HFF-Myc (cell line): ENCODE measurements at regions not wholly inside any gene's neighbourhood (a gene's known extent, or its start where the extent isn't known, plus 50 kb on each side); places are given as distances from the start of the nearest gene placed in this dataset.
A peak's percentile ranks its signal among the peaks of the same experiment; 100 is the strongest.

Experiments used
- DNase-seq: peaks from one replicate; pipeline ENCODE4 v3.0.0-alpha.2; 2011; ENCODE audit warnings: low read depth; ENCODE audit errors: extremely low read depth
- H3K4me3 ChIP-seq: replicated peaks from 2 replicates; pipeline ENCODE4 v1.5.1; 2011; ENCODE audit warnings: low read depth, mild to moderate bottlenecking, control low read depth, low read length
- CTCF ChIP-seq: IDR thresholded peaks from 2 replicates; pipeline ENCODE4 v1.5.1; 2012; ENCODE audit warnings: mild to moderate bottlenecking, low read depth, low read length, control low read depth; ENCODE audit errors: missing control alignments

- no peak overlapping the region for H3K4me3 ChIP-seq
- no peak for TF ChIP-seq CTCF
- DNase-seq: no peak
Observed at GRCh38 chr4:29262986-29263385, 1457.2 kb upstream of the PCDH7 start.

- no peak for TF ChIP-seq CTCF
- H3K4me3 ChIP-seq: no peak overlapping the region
- DNase-seq: no peak
Observed at GRCh38 chr4:29276150-29276549, 1444.0 kb upstream of the PCDH7 start.

GRCh38 chr4:29277381-29277780 lies 1442.8 kb upstream of the PCDH7 start:
- TF ChIP-seq CTCF: no peak
- DNase-seq: peak; percentile 2
- H3K4me3 ChIP-seq: no peak overlapping the region

GRCh38 chr4:29278585-29278984 lies 1441.6 kb upstream of the PCDH7 start:
- DNase-seq: peak; percentile 1
- TF ChIP-seq CTCF: no peak
- no peak overlapping the region for H3K4me3 ChIP-seq

GRCh38 chr4:29289118-29289517 lies 1431.1 kb upstream of the PCDH7 start:
- DNase-seq: no peak
- H3K4me3 ChIP-seq: no peak overlapping the region
- TF ChIP-seq CTCF: no peak

GRCh38 chr4:29295280-29295679 lies 1424.9 kb upstream of the PCDH7 start:
- no peak for DNase-seq

More at GRCh38 chr4:29295280-29295679, 1424.9 kb upstream of the PCDH7 start:
- no peak for TF ChIP-seq CTCF
- H3K4me3 ChIP-seq: no peak overlapping the region
